ENCODE measurements at regions not wholly inside any gene's neighbourhood (a gene's known extent, or its start where the extent isn't known, plus 50 kb on each side); places are given as distances from the start of the nearest gene placed in this dataset.

DNA sequence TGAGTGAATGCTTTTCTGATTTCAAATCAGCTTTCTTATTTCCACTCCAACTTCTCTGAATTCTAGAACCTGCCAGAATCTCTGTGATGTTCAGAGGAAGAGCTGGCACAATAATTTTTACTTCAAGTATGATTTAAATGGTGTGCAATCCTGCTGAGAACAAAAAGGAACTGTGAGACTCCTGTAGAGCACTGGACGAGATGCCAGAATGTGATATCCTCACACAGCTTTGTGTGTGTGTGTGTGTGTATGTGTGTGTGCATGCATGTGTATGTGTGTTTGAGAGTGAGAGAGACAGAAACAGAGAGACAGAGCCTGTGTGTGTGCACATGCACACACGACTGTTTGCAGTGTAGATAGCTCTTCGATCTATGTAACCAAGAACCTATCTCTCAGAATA lies 713.6 kb upstream of the ZP4 start:
- TF ChIP-seq GLI4 (tag by site-specific recombination; IDR thresholded peaks at IDR 0.05) (no peak), ZNF138 (tag by site-specific recombination; IDR thresholded peaks at IDR 0.05; ENCODE audit: borderline replicate concordance) (no peak), ZNF529 (tag by site-specific recombination; IDR thresholded peaks at IDR 0.05; ENCODE audit: insufficient replicate concordance) (no peak), ZNF10 (tag by site-specific recombination; IDR thresholded peaks at IDR 0.05) (no peak), ZNF670 (tag by site-specific recombination; IDR thresholded peaks at IDR 0.05; ENCODE audit: low read depth) (no peak), ZNF837 (tag by site-specific recombination; IDR thresholded peaks at IDR 0.05) (no peak), YY1 (tag by site-specific recombination; IDR thresholded peaks at IDR 0.05) (no peak), ZBTB1 (tag by site-specific recombination; IDR thresholded peaks at IDR 0.05) (no peak), ZNF626 (tag by site-specific recombination; IDR thresholded peaks at IDR 0.05) (no peak), ZNF610 (tag by site-specific recombination; IDR thresholded peaks at IDR 0.05; ENCODE audit: borderline replicate concordance) (no peak), ZNF350 (tag by site-specific recombination; IDR thresholded peaks at IDR 0.05) (no peak), SP2 (tag by site-specific recombination; IDR thresholded peaks at IDR 0.05) (no peak)
- TF ChIP-seq, protein P1, sequence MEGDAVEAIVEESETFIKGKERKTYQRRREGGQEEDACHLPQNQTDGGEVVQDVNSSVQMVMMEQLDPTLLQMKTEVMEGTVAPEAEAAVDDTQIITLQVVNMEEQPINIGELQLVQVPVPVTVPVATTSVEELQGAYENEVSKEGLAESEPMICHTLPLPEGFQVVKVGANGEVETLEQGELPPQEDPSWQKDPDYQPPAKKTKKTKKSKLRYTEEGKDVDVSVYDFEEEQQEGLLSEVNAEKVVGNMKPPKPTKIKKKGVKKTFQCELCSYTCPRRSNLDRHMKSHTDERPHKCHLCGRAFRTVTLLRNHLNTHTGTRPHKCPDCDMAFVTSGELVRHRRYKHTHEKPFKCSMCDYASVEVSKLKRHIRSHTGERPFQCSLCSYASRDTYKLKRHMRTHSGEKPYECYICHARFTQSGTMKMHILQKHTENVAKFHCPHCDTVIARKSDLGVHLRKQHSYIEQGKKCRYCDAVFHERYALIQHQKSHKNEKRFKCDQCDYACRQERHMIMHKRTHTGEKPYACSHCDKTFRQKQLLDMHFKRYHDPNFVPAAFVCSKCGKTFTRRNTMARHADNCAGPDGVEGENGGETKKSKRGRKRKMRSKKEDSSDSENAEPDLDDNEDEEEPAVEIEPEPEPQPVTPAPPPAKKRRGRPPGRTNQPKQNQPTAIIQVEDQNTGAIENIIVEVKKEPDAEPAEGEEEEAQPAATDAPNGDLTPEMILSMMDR (tag by site-specific recombination; IDR thresholded peaks at IDR 0.05) = no peak
- TF ChIP-seq, protein P2, sequence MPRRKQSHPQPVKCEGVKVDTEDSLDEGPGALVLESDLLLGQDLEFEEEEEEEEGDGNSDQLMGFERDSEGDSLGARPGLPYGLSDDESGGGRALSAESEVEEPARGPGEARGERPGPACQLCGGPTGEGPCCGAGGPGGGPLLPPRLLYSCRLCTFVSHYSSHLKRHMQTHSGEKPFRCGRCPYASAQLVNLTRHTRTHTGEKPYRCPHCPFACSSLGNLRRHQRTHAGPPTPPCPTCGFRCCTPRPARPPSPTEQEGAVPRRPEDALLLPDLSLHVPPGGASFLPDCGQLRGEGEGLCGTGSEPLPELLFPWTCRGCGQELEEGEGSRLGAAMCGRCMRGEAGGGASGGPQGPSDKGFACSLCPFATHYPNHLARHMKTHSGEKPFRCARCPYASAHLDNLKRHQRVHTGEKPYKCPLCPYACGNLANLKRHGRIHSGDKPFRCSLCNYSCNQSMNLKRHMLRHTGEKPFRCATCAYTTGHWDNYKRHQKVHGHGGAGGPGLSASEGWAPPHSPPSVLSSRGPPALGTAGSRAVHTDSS (tag by site-specific recombination; IDR thresholded peaks at IDR 0.05) = no peak
